Transverse colon (tissue), 3 donors: ENCODE measurements at regions not wholly inside any gene's neighbourhood (a gene's known extent, or its start where the extent isn't known, plus 50 kb on each side); places are given as distances from the start of the nearest gene placed in this dataset.

Experiments used
- POLR2A ChIP-seq: fragments of 450-650 bp; IDR thresholded peaks from one replicate; pipeline ENCODE4 v1.6.1; 2016; ENCODE audit warnings: antibody characterized with exemption, mild to moderate bottlenecking, moderate library complexity
- TF ChIP-seq, protein P1 (sequence below), 5 experiments: fragments of 200-600 bp in 3 of 5; fragments of 450-650 bp in 2 of 5; sonication (generic) in 3 of 5; IDR thresholded peaks; 1 replicate in 2 of 5; 2 replicates in 3 of 5; pipeline ENCODE4 v1.5.1; 2016 to 2017; ENCODE audit warnings: antibody characterized with exemption in 5 of 5, inconsistent platforms in 3 of 5, mild to moderate bottlenecking in 2 of 5, moderate library complexity in 1 of 5

DNA sequence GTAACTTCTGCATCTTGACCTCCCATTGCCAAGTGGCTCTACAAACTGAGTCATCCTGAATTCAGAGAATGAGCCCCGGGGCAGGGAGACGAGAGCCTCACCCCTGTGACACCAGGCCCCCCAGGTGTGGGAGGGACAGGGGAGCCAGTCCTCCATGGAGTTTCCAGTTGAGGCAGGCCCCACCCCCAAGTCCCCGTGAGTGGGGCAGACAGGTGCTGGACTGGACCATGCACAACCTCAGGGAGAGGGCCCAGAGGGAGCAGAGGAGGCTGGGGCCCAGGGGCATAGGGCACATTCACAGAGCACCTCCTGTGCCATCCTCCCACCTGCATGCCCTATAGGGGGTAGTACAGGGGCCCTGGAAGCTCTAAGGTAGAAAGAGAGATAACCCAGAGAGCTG, 180.8 kb downstream of the BRD1 start:
- TF ChIP-seq, protein P1, sequence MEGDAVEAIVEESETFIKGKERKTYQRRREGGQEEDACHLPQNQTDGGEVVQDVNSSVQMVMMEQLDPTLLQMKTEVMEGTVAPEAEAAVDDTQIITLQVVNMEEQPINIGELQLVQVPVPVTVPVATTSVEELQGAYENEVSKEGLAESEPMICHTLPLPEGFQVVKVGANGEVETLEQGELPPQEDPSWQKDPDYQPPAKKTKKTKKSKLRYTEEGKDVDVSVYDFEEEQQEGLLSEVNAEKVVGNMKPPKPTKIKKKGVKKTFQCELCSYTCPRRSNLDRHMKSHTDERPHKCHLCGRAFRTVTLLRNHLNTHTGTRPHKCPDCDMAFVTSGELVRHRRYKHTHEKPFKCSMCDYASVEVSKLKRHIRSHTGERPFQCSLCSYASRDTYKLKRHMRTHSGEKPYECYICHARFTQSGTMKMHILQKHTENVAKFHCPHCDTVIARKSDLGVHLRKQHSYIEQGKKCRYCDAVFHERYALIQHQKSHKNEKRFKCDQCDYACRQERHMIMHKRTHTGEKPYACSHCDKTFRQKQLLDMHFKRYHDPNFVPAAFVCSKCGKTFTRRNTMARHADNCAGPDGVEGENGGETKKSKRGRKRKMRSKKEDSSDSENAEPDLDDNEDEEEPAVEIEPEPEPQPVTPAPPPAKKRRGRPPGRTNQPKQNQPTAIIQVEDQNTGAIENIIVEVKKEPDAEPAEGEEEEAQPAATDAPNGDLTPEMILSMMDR (IDR thresholded peaks at IDR 0.05) = no peak
- TF ChIP-seq POLR2A = no peak
